H1 (cell line): ENCODE measurements at regions not wholly inside any gene's neighbourhood (a gene's known extent, or its start where the extent isn't known, plus 50 kb on each side); places are given as distances from the start of the nearest gene placed in this dataset.

Source experiments
- CTCF ChIA-PET: fragments of 300-600 bp; sonication (Branson Sonifier 250); formaldehyde crosslinking; loops from one replicate; lab custom pipeline; 2021; ENCODE audit not compliant: partially characterized antibody; lab: Charles Lee
- POLR2A ChIA-PET: fragments of 300-600 bp; sonication (Branson Sonifier 250); formaldehyde crosslinking; loops from one replicate; lab custom pipeline; 2021; ENCODE audit warnings: inconsistent platforms; ENCODE audit not compliant: partially characterized antibody; lab: Charles Lee
- DNase-seq, 2 experiments: peaks; one replicate each; pipeline versions ENCODE4 v3.0.0 to v3.0.0-alpha.2; 2010 to 2022; ENCODE audit warnings: low spot score in 2 of 2, low read depth in 1 of 2, mixed read lengths in 1 of 2
- FAIRE-seq: peaks from 2 replicates; lab custom pipeline; 2011; peaks lifted over from hg19 to GRCh38; lab: Jason Lieb, UNC
- H2AFZ ChIP-seq: 2 replicates; pipeline ENCODE4 v1.8.1; 2012; ENCODE audit warnings: low read length, inconsistent platforms
- H2AK5ac ChIP-seq: 2 replicates; pipeline ENCODE4 v1.6.1; 2013; ENCODE audit warnings: low read depth, low read length
- H2BK120ac ChIP-seq: replicated peaks from 2 replicates; pipeline ENCODE3; 2013; ENCODE audit warnings: low read depth, low read length, inconsistent platforms
- H2BK12ac ChIP-seq: 2 replicates; pipeline ENCODE4 v1.6.1; 2013; ENCODE audit warnings: low read depth, low read length
- H2BK15ac ChIP-seq: 2 replicates; pipeline ENCODE4 v1.6.1; 2013; ENCODE audit warnings: low read length
- H2BK20ac ChIP-seq: 2 replicates; pipeline ENCODE4 v1.6.1; 2013; ENCODE audit warnings: low read length
- H2BK5ac ChIP-seq: 2 replicates; pipeline ENCODE4 v1.6.1; 2013; ENCODE audit warnings: low read depth, low read length
- H3K14ac ChIP-seq: 2 replicates; pipeline ENCODE4 v1.6.1; 2013; ENCODE audit warnings: inconsistent platforms; ENCODE audit not compliant: insufficient read length
- H3K18ac ChIP-seq: 2 replicates; pipeline ENCODE4 v1.6.1; 2013; ENCODE audit warnings: low read length; ENCODE audit errors: extremely low read depth
- H3K23ac ChIP-seq: 2 replicates; pipeline ENCODE4 v1.6.1; 2013; ENCODE audit warnings: inconsistent platforms; ENCODE audit not compliant: insufficient read length
- H3K23me2 ChIP-seq: 2 replicates; pipeline ENCODE4 v1.6.1; 2013; ENCODE audit warnings: low read depth, low read length
- H3K27ac ChIP-seq: 2 replicates; pipeline ENCODE4 v1.6.1; 2011; ENCODE audit warnings: low read depth, low read length, inconsistent platforms
- H3K27me3 ChIP-seq, 4 experiments: replicated peaks in 1 of 4; 1 replicate in 1 of 4; 2 replicates in 3 of 4; pipeline versions ENCODE4 v1.6.1 to v1.8.1; 2011 to 2013; ENCODE audit warnings: low read length in 3 of 4, mild to moderate bottlenecking in 3 of 4, inconsistent platforms in 2 of 4, mixed read lengths in 2 of 4, moderate library complexity in 1 of 4; ENCODE audit not compliant: control insufficient read depth in 3 of 4, insufficient read depth in 3 of 4; ENCODE audit errors: extremely low read depth in 1 of 4
- H3K36me3 ChIP-seq, 4 experiments: 2 replicates each; pipeline versions ENCODE4 v1.6.1 to v1.8.1; 2011 to 2013; ENCODE audit warnings: mild to moderate bottlenecking in 4 of 4, low read length in 3 of 4, moderate library complexity in 2 of 4, control low read depth in 1 of 4, inconsistent platforms in 1 of 4; ENCODE audit not compliant: insufficient read depth in 4 of 4, control insufficient read depth in 2 of 4
- H3K4ac ChIP-seq: replicated peaks from 2 replicates; pipeline ENCODE3; 2013; ENCODE audit warnings: low read length, low read depth, mixed read lengths, inconsistent platforms; ENCODE audit not compliant: insufficient read length
- H3K4me1 ChIP-seq, 4 experiments: replicated peaks in 1 of 4; 1 replicate in 1 of 4; 2 replicates in 3 of 4; pipeline versions ENCODE4 v1.6.1 to v1.8.1; 2011 to 2013; ENCODE audit warnings: low read length in 3 of 4, inconsistent platforms in 2 of 4, mixed read lengths in 1 of 4; ENCODE audit not compliant: insufficient read depth in 4 of 4, control insufficient read depth in 3 of 4
- H3K4me2 ChIP-seq, 2 experiments: 2 replicates each; pipeline versions ENCODE4 v1.6.1 to v1.8.1; 2011 to 2013; ENCODE audit warnings: low read depth in 2 of 2, low read length in 2 of 2, control low read depth in 1 of 2, inconsistent platforms in 1 of 2, mild to moderate bottlenecking in 1 of 2; ENCODE audit not compliant: insufficient read depth in 1 of 2
- H3K4me3 ChIP-seq, 4 experiments: fragments of 200-600, 300-600 bp in 1 of 4; sonication (generic), shearing (Covaris generic), sonication (Bioruptor Twin) in 1 of 4; 2 replicates each; pipeline versions ENCODE4 v1.5.1 to v1.8.1; 2011 to 2016; ENCODE audit warnings: low read length in 4 of 4, low read depth in 3 of 4, control low read depth in 2 of 4, inconsistent platforms in 2 of 4, mild to moderate bottlenecking in 2 of 4, mixed read lengths in 1 of 4, moderate library complexity in 1 of 4; ENCODE audit not compliant: insufficient read depth in 2 of 4; ENCODE audit errors: extremely low read depth in 1 of 4
- H3K56ac ChIP-seq: replicated peaks from 2 replicates; pipeline ENCODE3; 2013; ENCODE audit warnings: low read depth, mild to moderate bottlenecking, mixed read lengths, low read length, inconsistent platforms; ENCODE audit not compliant: insufficient read length
- H3K79me1 ChIP-seq: 2 replicates; pipeline ENCODE4 v1.6.1; 2013; ENCODE audit warnings: low read depth, low read length, control low read depth
- H3K79me2 ChIP-seq, 2 experiments: 2 replicates each; pipeline versions ENCODE4 v1.6.1 to v1.8.1; 2012 to 2013; ENCODE audit warnings: low read length in 2 of 2, mild to moderate bottlenecking in 2 of 2, inconsistent platforms in 1 of 2; ENCODE audit not compliant: insufficient read depth in 2 of 2, control insufficient read depth in 1 of 2
- H3K9ac ChIP-seq, 4 experiments: replicated peaks in 1 of 4; 1 replicate in 1 of 4; 2 replicates in 3 of 4; pipeline versions ENCODE4 v1.6.1 to v1.8.1; 2011 to 2013; ENCODE audit warnings: low read depth in 3 of 4, low read length in 3 of 4, control low read depth in 2 of 4, mild to moderate bottlenecking in 2 of 4, moderate library complexity in 2 of 4, inconsistent platforms in 1 of 4; ENCODE audit errors: extremely low read depth in 1 of 4
- H3K9me3 ChIP-seq, 2 experiments: 2 replicates each; pipeline versions ENCODE4 v1.6.1 to v1.8.1; 2012 to 2013; ENCODE audit warnings: mild to moderate bottlenecking in 2 of 2, moderate library complexity in 2 of 2, control low read depth in 1 of 2, inconsistent platforms in 1 of 2, low read depth in 1 of 2, low read length in 1 of 2, mixed read lengths in 1 of 2; ENCODE audit not compliant: insufficient read depth in 2 of 2
- H4K20me1 ChIP-seq, 2 experiments: replicated peaks in 1 of 2; 2 replicates each; pipeline versions ENCODE3 to v1.8.1; 2011 to 2013; ENCODE audit warnings: inconsistent platforms in 2 of 2, low read length in 2 of 2, mild to moderate bottlenecking in 1 of 2; ENCODE audit not compliant: insufficient read depth in 2 of 2, control insufficient read depth in 1 of 2
- H4K5ac ChIP-seq: 2 replicates; pipeline ENCODE4 v1.6.1; 2013; ENCODE audit warnings: low read length, low read depth, mixed read lengths, inconsistent platforms; ENCODE audit not compliant: insufficient read length
- H4K8ac ChIP-seq: 2 replicates; pipeline ENCODE4 v1.8.0; 2013; ENCODE audit warnings: mild to moderate bottlenecking, moderate library complexity, low read length, inconsistent platforms; ENCODE audit not compliant: insufficient read depth; ENCODE audit errors: extremely low read depth
- H4K91ac ChIP-seq: replicated peaks from 2 replicates; pipeline ENCODE3; 2013; ENCODE audit warnings: low read length, mixed read lengths, inconsistent platforms; ENCODE audit not compliant: insufficient read length
- EZH2 ChIP-seq: fragments of 200-600 bp; sonication (generic); IDR thresholded peaks from 2 replicates; pipeline ENCODE4 v1.7.1; 2012; ENCODE audit warnings: low read depth, mild to moderate bottlenecking, moderate library complexity, low read length, inconsistent platforms; ENCODE audit not compliant: severe bottlenecking
- NRF1 ChIP-seq: IDR thresholded peaks from 2 replicates; pipeline ENCODE4 v1.6.1; 2011; ENCODE audit warnings: mild to moderate bottlenecking, low read depth, low read length, improper control_type of control experiment
- RXRA ChIP-seq: IDR thresholded peaks from 2 replicates; pipeline ENCODE4 v1.6.1; 2011; ENCODE audit warnings: low read depth, mild to moderate bottlenecking, low read length, moderate library complexity; ENCODE audit not compliant: insufficient read depth
- SIRT6 ChIP-seq: IDR thresholded peaks from one replicate; pipeline ENCODE4 v1.7.1; 2012; ENCODE audit warnings: low read length, inconsistent platforms
- SIX5 ChIP-seq: IDR thresholded peaks from 2 replicates; pipeline ENCODE4 v1.6.1; 2011; ENCODE audit warnings: mild to moderate bottlenecking, low read depth, low read length
- SP2 ChIP-seq: IDR thresholded peaks from 2 replicates; pipeline ENCODE4 v1.6.1; 2012; ENCODE audit warnings: mild to moderate bottlenecking, low read length, inconsistent platforms
- TAF1 ChIP-seq: IDR thresholded peaks from 2 replicates; pipeline ENCODE4 v1.6.1; 2011; ENCODE audit warnings: mild to moderate bottlenecking, low read depth, low read length
- YY1 ChIP-seq: IDR thresholded peaks from 2 replicates; pipeline ENCODE4 v1.6.1; 2011; ENCODE audit warnings: low read depth, mild to moderate bottlenecking, low read length
- WGBS, 2 experiments: shearing (Covaris generic) in 1 of 2; methylation state at CpG; one replicate each; pipeline versions ENCODE4 v1.1.6 to v1.1.7; 2013 to 2015; ENCODE audit warnings: low lambda C conversion rate in 2 of 2, mixed read lengths in 2 of 2, inconsistent platforms in 1 of 2, low coverage in 1 of 2, missing lambda C conversion rate in 1 of 2; ENCODE audit not compliant: insufficient replicate concordance in 2 of 2, insufficient coverage in 1 of 2, insufficient read length in 1 of 2; ENCODE audit errors: extremely low coverage in 1 of 2, missing lambda C conversion rate in 1 of 2; 5-methylcytosine and 5-hydroxymethylcytosine counted together
- TF ChIP-seq, protein P1 (sequence below): IDR thresholded peaks from 2 replicates; pipeline ENCODE4 v1.6.1; 2012; ENCODE audit warnings: inconsistent platforms
- TF ChIP-seq, protein P2 (sequence below): IDR thresholded peaks from 2 replicates; pipeline ENCODE4 v1.6.1; 2012; ENCODE audit warnings: inconsistent platforms
- TF ChIP-seq, protein P3 (sequence below): IDR thresholded peaks from 2 replicates; pipeline ENCODE4 v1.6.1; 2011; ENCODE audit warnings: low read length, improper control_type of control experiment

DNA sequence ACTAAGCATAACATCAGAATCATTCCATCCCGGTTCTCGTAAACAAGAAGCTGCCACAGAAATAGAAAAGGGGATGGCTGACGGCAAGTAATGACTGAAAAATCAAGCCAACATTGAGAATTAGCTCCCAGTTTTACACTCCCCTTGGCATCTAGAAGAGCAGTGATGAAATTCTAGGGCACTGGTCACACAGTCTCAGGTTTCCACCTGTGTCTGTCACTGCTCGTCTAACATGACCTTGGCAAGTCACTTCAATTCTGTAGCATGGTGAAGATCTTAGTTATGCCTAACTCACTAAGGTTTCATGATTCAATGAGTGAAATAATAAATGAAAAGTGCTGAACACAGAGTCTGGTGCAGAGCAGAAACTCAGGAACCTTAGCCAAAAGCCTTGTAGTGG is 272.3 kb upstream of the ARRDC4 start:
- H3K4me2 ChIP-seq = no peak overlapping the region
- H4K5ac ChIP-seq = no peak overlapping the region
- H3K4me1 ChIP-seq = no peaks in the 10 kb centered on the region
- H3K27ac ChIP-seq = no peak overlapping the region
- H3K18ac ChIP-seq = no peak overlapping the region
- no peaks in the 10 kb centered on the region for H3K79me2 ChIP-seq
- no peaks in the 10 kb centered on the region for H3K9me3 ChIP-seq
- no peak overlapping the region for H3K9ac ChIP-seq
- no peaks in the 10 kb centered on the region for H3K79me1 ChIP-seq
- H3K14ac ChIP-seq = no peak overlapping the region
- no peaks in the 10 kb centered on the region for H3K36me3 ChIP-seq
- ChIA-PET POLR2A (no interaction called here), CTCF (no interaction called here)
- H2AFZ ChIP-seq = no peak overlapping the region
- TF ChIP-seq EZH2 (no peak), NRF1 (no peak), SIRT6 (no peak), YY1 (no peak), SIX5 (no peak), TAF1 (no peak), SP2 (no peak), RXRA (no peak)
- TF ChIP-seq, protein P1, sequence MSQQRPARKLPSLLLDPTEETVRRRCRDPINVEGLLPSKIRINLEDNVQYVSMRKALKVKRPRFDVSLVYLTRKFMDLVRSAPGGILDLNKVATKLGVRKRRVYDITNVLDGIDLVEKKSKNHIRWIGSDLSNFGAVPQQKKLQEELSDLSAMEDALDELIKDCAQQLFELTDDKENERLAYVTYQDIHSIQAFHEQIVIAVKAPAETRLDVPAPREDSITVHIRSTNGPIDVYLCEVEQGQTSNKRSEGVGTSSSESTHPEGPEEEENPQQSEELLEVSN = no peak
- TF ChIP-seq, protein P2, sequence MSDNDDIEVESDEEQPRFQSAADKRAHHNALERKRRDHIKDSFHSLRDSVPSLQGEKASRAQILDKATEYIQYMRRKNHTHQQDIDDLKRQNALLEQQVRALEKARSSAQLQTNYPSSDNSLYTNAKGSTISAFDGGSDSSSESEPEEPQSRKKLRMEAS = no peak
- TF ChIP-seq, protein P3, sequence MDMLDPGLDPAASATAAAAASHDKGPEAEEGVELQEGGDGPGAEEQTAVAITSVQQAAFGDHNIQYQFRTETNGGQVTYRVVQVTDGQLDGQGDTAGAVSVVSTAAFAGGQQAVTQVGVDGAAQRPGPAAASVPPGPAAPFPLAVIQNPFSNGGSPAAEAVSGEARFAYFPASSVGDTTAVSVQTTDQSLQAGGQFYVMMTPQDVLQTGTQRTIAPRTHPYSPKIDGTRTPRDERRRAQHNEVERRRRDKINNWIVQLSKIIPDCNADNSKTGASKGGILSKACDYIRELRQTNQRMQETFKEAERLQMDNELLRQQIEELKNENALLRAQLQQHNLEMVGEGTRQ = no peak
- FAIRE-seq (no peak), DNase-seq (no peak)
- H3K56ac ChIP-seq = no peak overlapping the region
- no peak overlapping the region for H4K8ac ChIP-seq
- no peaks in the 10 kb centered on the region for H4K20me1 ChIP-seq
- H3K23ac ChIP-seq = no peak overlapping the region
- no peak overlapping the region for H3K4me3 ChIP-seq
- no peaks in the 10 kb centered on the region for H3K27me3 ChIP-seq
- H2BK120ac ChIP-seq = no peak overlapping the region
- H2BK5ac ChIP-seq = no peak overlapping the region
- no peak overlapping the region for H2AK5ac ChIP-seq
- no peak overlapping the region for H3K4ac ChIP-seq
- 96% methylated on average over 4 of the region's 4 CpGs; no CpG with 5 or more reads in 1 of the 2 experiments for WGBS, 2 experiments
- H2BK15ac ChIP-seq = no peak overlapping the region
- H4K91ac ChIP-seq = no peak overlapping the region
- H3K23me2 ChIP-seq = no peaks in the 10 kb centered on the region; the same call in 1 of the 2 replicates
- H2BK20ac ChIP-seq = no peak overlapping the region
- H2BK12ac ChIP-seq = no peak overlapping the region
